ENCODE measurements at regions not wholly inside any gene's neighbourhood (a gene's known extent, or its start where the extent isn't known, plus 50 kb on each side); places are given as distances from the start of the nearest gene placed in this dataset.

DNA sequence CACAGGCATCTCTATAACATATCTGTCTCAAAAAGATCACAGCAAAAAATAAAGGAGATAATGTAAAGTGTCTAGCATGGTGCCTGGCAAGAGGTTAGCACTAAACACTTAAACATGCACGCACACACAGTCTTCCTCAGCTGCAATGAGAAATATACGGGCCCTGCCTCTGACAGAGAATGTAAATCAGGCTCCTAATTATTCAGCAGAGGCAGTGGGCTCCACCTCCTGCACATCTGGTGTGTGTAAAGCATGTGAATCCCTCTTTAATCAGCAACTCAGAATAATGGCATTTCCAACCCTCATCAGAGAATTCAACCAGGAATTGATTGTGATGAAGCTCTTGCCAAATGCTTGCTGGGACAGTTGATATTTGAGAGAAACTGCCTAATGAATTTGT lies 85.6 kb upstream of the KCNA3 start:
- CTCF ChIA-PET: no interaction called here
- H3K9me3 Mint-ChIP-seq: no peaks in the 10 kb centered on the region
- H3K4me1 Mint-ChIP-seq: peaks cover 2% of the 10 kb centered on the region
- no peak for DNase-seq
- no peak overlapping the region for H3K4me3 Mint-ChIP-seq
- H3K36me3 Mint-ChIP-seq (ENCODE audit: low read depth): no peaks in the 10 kb centered on the region
- H3K27ac Mint-ChIP-seq: no peak overlapping the region
- POLR2A ChIA-PET: no interaction called here
- peaks cover 27% of the 10 kb centered on the region for H3K27me3 Mint-ChIP-seq

DNA sequence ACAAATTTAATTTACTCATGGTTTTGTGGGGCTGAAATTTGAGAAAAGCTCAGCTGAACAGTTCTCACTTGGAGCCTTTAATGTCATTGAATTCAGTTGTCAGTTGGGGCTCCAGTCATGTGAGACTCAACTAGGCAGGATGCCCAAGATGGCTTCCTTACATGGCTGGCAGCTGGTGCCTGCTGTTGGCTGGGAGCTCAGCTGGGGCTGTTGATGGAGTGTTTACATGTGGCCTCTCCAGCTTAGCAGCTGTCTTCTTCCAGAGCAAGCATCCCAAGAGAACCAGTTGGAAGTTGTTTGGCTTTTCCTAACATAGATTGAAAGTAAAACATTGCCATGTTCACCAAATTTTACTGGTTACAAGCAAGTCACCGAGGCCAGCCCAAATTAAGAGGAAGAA lies 81.8 kb upstream of the KCNA3 start:
- CTCF ChIA-PET: interaction anchor here (0.6 to 0.8 kb wide), 2 partner anchors 111 to 137 kb away, joined by 3 read pairs; no protein-coding TSS in a partner anchor
- no peaks in the 10 kb centered on the region for H3K9me3 Mint-ChIP-seq
- no peak overlapping the region for H3K4me3 Mint-ChIP-seq
- DNase-seq: no peak
- H3K36me3 Mint-ChIP-seq (ENCODE audit: low read depth): no peaks in the 10 kb centered on the region
- no peak overlapping the region for H3K27ac Mint-ChIP-seq
- POLR2A ChIA-PET: no interaction called here
- H3K27me3 Mint-ChIP-seq: peaks cover 35% of the 10 kb centered on the region
- no peaks in the 10 kb centered on the region for H3K4me1 Mint-ChIP-seq

DNA sequence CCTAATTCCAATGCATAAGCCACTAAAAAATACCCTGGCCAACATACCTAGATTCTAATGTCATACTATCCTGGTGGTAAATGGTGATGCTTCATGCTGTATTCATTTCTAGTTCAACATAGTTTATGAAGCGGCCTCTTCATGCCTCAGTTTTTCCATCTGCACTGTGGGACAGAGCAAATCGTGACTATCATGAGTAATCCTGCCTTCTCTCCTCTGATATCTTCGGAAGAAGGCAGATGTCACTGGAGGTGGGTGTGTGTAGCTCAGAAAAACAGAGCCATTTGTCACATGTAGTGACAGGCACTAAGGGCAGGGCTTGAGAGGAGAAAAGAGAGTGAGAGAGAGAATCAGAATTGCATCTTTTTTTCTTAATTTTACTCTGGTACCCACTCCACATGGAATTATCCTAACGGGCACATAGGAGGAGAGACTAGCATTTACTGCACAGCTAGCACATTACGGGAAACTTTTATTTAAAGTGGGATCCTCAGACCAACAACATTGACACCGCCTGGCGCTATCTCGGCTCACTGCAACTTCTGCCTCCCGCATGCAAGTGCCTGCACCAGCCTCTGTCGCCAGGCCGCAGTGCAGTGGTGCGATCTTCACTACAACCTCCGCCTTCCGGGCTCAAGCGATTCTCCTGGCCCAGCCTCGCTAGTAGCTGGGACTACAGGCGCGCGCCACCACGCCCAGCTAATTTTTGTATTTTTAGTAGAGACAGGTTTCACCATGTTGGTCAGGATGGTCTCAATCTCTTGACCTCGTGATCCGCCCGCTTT lies 78.4 kb upstream of the KCNA3 start:
- H3K27me3 Mint-ChIP-seq: peaks cover 33% of the 10 kb centered on the region
- no peak for DNase-seq
- no peak overlapping the region for H3K4me3 Mint-ChIP-seq
- H3K4me1 Mint-ChIP-seq: no peaks in the 10 kb centered on the region
- CTCF ChIA-PET: interaction anchor here (1.0 to 1.1 kb wide), 2 partner anchors 13 to 134 kb away, joined by 3 read pairs; no protein-coding TSS in a partner anchor
- POLR2A ChIA-PET: interaction anchor here (0.6 kb wide), 1 partner anchor 87 kb away, joined by 3 read pairs; no protein-coding TSS in a partner anchor
- no peak overlapping the region for H3K27ac Mint-ChIP-seq
- H3K9me3 Mint-ChIP-seq: no peaks in the 10 kb centered on the region
- H3K36me3 Mint-ChIP-seq (ENCODE audit: low read depth): no peaks in the 10 kb centered on the region

DNA sequence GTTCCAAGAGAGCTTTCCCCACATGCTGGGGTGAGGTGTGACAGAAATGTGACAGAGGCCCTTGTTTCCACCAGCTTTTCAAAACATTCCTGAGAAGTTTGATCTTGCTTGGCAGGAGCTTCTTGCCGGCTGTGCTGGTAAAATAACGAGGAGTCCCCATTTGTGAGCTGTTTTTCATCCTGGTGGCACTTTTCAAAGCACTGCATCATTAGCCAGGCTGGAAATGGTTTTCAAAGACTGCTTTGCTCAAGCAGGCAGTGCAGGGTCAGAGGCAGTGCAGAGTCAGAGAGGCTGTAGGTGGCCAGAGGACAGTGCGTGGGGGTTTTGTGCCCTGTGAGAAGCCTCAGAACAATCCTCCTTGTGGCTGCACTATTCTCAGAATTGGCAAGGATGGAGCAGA lies 75.8 kb upstream of the KCNA3 start:
- Mint-ChIP-seq H3K4me3 (no peak overlapping the region), H3K4me1 (no peaks in the 10 kb centered on the region), H3K36me3 (ENCODE audit: low read depth) (no peaks in the 10 kb centered on the region), H3K9me3 (no peaks in the 10 kb centered on the region), H3K27me3 (peaks cover 25% of the 10 kb centered on the region), H3K27ac (no peak overlapping the region)
- DNase-seq: no peak
- ChIA-PET CTCF (interaction anchor here (1.7 kb wide), 1 partner anchor 12 kb away, joined by 6 read pairs; no protein-coding TSS in a partner anchor), POLR2A (no interaction called here)

DNA sequence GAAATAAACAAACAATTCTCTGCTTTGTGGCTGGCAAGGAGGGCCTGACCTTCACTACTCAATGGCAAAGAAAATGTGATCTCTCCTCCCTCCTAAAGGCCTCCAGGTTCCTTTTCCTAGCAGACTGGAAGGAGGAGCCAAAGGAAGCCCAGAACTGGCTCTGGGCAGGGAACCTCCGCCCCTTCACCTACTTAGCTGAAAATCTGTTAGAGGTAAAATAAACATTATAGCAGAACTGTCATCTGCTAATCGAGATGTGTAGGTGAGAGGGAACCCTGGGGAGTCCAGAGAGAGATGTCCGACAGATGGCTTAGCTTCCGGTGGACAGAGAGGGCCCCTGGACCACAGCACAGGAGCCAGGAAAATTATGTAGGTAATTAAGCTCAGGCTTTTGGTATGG lies 75.2 kb upstream of the KCNA3 start:
- Mint-ChIP-seq H3K27ac (no peak overlapping the region), H3K4me1 (no peaks in the 10 kb centered on the region), H3K36me3 (ENCODE audit: low read depth) (no peaks in the 10 kb centered on the region), H3K9me3 (no peaks in the 10 kb centered on the region), H3K4me3 (no peak overlapping the region), H3K27me3 (peaks cover 26% of the 10 kb centered on the region)
- ChIA-PET POLR2A (no interaction called here), CTCF (no interaction called here)
- no peak for DNase-seq

DNA sequence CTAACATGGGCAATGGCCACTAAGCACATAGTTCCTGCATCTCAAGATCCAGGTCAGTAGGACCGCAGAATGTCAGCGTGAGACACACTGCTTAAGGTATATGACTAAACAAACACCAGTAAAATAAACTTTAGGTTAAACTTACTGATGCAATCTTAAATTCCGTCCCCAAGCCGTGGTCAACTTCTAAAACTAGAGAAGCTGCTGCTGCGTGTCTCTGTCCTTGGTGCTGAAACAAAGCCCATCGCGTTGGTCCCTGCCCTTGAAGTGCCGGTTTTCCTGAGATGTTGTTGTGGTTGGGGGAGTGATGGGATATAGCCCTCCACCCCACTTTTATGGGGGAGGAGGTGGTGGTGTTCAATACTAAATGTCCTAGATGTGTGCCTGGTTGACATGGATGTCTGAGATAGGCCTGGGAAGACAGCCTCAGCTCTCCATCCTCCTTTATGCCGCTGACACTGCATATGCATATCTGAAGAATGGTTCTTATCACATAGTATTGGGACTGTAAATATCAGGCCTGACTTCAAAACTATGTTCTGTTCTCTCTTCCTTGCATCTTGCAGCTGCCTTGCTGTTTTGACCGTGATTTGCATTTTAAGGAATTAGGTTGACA lies 72.0 kb upstream of the KCNA3 start:
- CTCF ChIA-PET: interaction anchor here (1.2 kb wide), 1 partner anchor 128 kb away, joined by 3 read pairs; no protein-coding TSS in a partner anchor

DNA sequence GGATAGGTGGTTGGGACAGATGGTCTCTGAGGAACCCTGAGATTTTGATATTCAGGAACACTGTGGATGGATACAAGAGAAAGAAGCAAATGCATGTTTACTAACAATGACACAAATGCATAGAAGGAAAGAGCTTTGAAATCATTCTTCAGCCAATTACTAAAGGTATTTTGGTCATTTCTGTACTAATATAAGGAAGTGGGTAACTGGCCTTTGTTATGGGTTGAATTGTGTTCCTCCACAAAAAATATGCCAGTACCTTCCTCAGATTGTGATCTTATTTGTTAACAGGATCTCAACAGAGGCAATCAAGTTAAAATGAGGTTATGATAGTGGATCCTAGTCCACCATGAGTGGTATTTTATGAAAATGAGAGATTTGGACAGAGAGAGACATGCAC lies 68.7 kb upstream of the KCNA3 start:
- CTCF ChIA-PET: interaction anchor here (2.0 kb wide), 1 partner anchor 8 kb away, joined by 4 read pairs; no protein-coding TSS in a partner anchor

More for the DNA sequence above, 72.0 kb upstream of the KCNA3 start:
- no peaks in the 10 kb centered on the region for H3K4me1 Mint-ChIP-seq
- no peaks in the 10 kb centered on the region for H3K9me3 Mint-ChIP-seq
- H3K4me3 Mint-ChIP-seq: no peak overlapping the region
- POLR2A ChIA-PET: no interaction called here
- peaks cover 36% of the 10 kb centered on the region for H3K27me3 Mint-ChIP-seq
- peak; percentile 76 for DNase-seq
- H3K36me3 Mint-ChIP-seq (ENCODE audit: low read depth): no peaks in the 10 kb centered on the region
- no peak overlapping the region for H3K27ac Mint-ChIP-seq

DNA sequence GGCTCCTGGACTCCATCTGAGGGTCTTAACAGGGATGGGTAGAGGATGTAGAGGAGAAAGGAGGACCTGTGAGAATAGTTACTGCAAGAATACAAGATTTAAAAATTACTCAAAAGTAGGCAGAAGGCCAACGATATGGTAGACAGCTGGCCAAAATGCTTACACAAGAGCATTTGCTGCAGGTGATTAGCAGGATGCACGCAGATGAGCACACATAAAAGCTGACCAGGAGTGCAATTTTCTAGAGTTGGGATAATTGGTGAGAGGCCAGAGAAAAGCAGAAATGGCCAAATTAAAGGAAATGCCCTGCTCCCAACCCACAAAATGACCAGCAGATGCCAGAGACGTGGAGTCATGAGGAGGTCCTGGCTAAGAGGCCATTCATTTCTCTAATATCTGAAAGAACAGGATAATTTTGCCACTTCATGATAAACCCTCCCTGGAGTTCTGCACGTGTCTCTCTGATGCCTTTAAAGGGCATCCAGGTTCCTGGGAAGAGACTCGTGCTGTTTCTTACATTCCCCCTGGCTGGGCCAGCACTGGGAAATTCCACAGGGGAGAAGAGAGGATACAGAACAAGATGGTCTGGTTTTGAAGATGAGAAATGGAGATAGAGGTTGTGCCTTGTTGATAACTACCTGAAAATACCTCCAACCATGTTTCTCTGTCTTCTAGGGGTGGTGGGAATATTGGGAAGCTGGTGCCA lies 62.3 kb upstream of the KCNA3 start:
- Mint-ChIP-seq H3K9me3 (no peaks in the 10 kb centered on the region), H3K36me3 (ENCODE audit: low read depth) (no peaks in the 10 kb centered on the region), H3K27me3 (peaks cover 7% of the 10 kb centered on the region), H3K27ac (no peak overlapping the region), H3K4me3 (no peak overlapping the region), H3K4me1 (no peaks in the 10 kb centered on the region)
- no peak for DNase-seq
- ChIA-PET POLR2A (no interaction called here), CTCF (no interaction called here)

More for the DNA sequence above, 68.7 kb upstream of the KCNA3 start:
- Mint-ChIP-seq H3K4me3 (no peak overlapping the region), H3K36me3 (ENCODE audit: low read depth) (no peaks in the 10 kb centered on the region), H3K4me1 (no peaks in the 10 kb centered on the region), H3K27ac (no peak overlapping the region), H3K9me3 (no peaks in the 10 kb centered on the region), H3K27me3 (peaks cover 24% of the 10 kb centered on the region)
- POLR2A ChIA-PET: no interaction called here
- DNase-seq: no peak

DNA sequence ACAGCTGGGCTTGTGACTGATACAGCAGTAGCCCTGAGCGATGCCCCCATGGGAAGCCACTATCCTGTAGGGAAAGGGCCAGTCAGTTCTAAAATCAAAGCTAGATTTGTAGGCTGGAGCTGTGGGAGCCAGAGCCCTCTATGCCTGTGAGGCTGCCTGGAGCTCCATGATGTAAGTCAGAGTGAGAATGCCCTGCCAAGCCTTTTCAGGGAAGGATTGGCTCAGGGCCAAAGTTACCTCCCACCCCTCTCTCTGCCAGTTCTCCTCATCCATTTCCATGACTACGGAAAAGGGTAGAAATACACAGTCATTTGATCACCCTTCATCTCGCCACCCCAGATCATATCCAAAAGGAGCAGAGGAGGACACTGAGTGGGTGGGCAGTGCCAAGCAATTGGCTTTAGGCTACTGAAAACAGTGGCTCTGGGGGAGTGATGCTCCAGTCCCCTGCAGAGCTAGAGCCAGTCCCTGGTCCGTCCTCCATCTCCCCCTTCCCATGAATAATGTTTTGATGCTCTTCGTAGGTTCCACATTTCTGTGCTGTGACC lies 59.5 kb upstream of the KCNA3 start:
- Mint-ChIP-seq H3K27me3 (peaks cover 7% of the 10 kb centered on the region), H3K27ac (no peak overlapping the region), H3K4me1 (no peaks in the 10 kb centered on the region), H3K36me3 (ENCODE audit: low read depth) (no peaks in the 10 kb centered on the region), H3K4me3 (no peak overlapping the region), H3K9me3 (no peaks in the 10 kb centered on the region)
- DNase-seq: no peak
- CTCF ChIA-PET: interaction anchor here (1.6 kb wide), 2 partner anchors 13 to 17 kb away, joined by 3 to 5 read pairs; no protein-coding TSS in a partner anchor
- POLR2A ChIA-PET: no interaction called here

DNA sequence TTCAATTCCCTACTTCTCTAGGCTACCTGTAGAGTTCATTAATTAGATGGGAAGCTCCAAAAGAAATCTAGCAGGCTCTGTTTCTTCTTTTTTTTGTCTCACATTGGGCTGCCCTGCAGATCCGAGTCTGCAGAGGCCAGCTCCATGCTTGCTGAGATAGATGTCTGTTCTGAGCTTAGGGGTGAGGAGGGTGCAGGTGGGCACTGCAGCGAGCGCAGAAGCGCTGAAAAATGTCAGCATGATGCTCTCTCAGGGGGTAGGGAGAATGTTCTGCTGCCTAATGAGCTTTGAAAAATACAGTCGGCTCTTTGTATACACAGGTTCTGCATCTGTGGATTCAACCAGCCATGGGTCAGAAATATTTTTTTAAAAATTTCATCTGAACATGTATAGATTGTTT lies 56.8 kb upstream of the KCNA3 start:
- H3K4me1 Mint-ChIP-seq: peaks cover 20% of the 10 kb centered on the region
- ChIA-PET POLR2A (no interaction called here), CTCF (no interaction called here)
- no peaks in the 10 kb centered on the region for H3K9me3 Mint-ChIP-seq
- peaks cover 5% of the 10 kb centered on the region for H3K36me3 Mint-ChIP-seq (ENCODE audit: low read depth)
- peaks cover 7% of the 10 kb centered on the region for H3K27me3 Mint-ChIP-seq
- DNase-seq: no peak
- H3K4me3 Mint-ChIP-seq: no peak overlapping the region
- H3K27ac Mint-ChIP-seq: no peak overlapping the region

DNA sequence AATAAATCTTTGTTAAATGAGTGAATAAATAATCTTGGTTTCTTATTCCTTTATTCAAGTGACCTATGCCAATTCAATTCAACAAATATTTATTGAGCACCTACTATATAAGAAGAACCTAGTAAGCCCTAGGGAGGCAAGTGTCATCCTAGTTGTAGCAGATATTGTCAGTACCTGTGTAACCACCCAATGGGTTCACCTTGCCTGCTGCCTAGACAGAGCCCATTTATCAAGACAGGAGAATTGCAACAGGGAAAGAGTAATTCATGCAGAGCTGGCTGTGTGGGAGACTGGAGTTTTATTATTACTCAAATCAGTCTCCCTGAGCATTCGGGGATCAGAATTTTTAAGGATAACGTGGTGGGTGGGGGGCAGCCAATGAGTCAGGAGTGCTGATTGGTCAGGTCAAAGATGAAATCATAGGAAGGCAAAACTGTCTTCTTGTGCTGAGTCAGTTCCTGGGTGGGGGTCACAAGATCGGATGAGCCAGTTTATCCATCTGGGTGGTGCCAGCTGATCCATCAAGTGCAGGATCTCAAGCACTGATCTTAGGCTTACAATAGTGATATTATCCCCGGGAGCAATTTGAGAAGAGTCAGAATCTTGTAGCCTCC lies 53.8 kb upstream of the KCNA3 start:
- no peak for DNase-seq
- ChIA-PET POLR2A (no interaction called here), CTCF (interaction anchor here (0.7 kb wide), 1 partner anchor 176 kb away, joined by 6 read pairs; no protein-coding TSS in a partner anchor)
- peaks cover 3% of the 10 kb centered on the region for H3K27me3 Mint-ChIP-seq
- H3K4me1 Mint-ChIP-seq: peaks cover 29% of the 10 kb centered on the region
- no peak overlapping the region for H3K4me3 Mint-ChIP-seq
- no peaks in the 10 kb centered on the region for H3K9me3 Mint-ChIP-seq
- peaks cover 5% of the 10 kb centered on the region for H3K36me3 Mint-ChIP-seq (ENCODE audit: low read depth)
- H3K27ac Mint-ChIP-seq: no peak overlapping the region

DNA sequence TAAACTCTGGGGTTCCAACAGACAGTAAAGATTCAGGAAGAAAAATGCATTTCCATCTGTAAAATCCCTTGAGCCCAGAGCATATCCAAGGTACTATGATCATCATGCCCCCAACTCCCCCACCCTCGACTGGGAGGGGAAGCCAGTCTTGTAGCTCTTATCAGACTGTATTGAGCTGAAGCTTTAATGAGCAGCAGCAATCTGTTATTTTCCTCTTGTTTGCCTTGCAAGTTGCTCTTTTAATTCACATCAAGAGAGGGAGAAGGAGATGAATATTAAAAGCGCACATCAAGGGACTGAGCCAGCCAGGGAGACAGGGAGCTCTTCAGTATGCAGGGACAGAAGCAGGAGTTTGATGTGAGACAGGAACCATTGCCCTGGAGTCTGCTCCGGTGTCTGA lies 52.5 kb upstream of the KCNA3 start:
- ChIA-PET POLR2A (interaction anchor here (0.6 kb wide), 1 partner anchor 107 kb away, joined by 3 read pairs; no protein-coding TSS in a partner anchor), CTCF (interaction anchor here (0.8 to 1.6 kb wide), 4 partner anchors 9 to 79 kb away, joined by 3 to 6 read pairs (median 3); no protein-coding TSS in a partner anchor)
- Mint-ChIP-seq H3K4me3 (peak overlapping the region; percentile 52), H3K4me1 (peaks cover 29% of the 10 kb centered on the region), H3K36me3 (ENCODE audit: low read depth) (peaks cover 5% of the 10 kb centered on the region), H3K27ac (peak overlapping the region; percentile 85), H3K27me3 (no peaks in the 10 kb centered on the region), H3K9me3 (no peaks in the 10 kb centered on the region)
- DNase-seq: no peak
